GM10266 (cell line): ENCODE measurements at regions not wholly inside any gene's neighbourhood (a gene's known extent, or its start where the extent isn't known, plus 50 kb on each side); places are given as distances from the start of the nearest gene placed in this dataset.

Experiments used
- DNase-seq: peaks from one replicate; pipeline ENCODE4 v3.0.0; 2012; ENCODE audit errors: extremely low spot score
- CTCF ChIP-seq: IDR thresholded peaks from 2 replicates; pipeline ENCODE4 v1.5.1; 2012; ENCODE audit warnings: mild to moderate bottlenecking, low read depth; ENCODE audit not compliant: control insufficient read depth, insufficient read depth; ENCODE audit errors: missing control alignments

GRCh38 chr12:66963901-66964300 lies 285.0 kb upstream of the GRIP1 start:
- no peak for DNase-seq
- TF ChIP-seq CTCF: no peak

GRCh38 chr12:66964629-66965028 lies 285.8 kb upstream of the GRIP1 start:
- TF ChIP-seq CTCF: no peak
- no peak for DNase-seq

- DNase-seq: no peak
- TF ChIP-seq CTCF: no peak
These were observed 286.7 kb upstream of the GRIP1 start for GRCh38 chr12:66965621-66966020.

- no peak for TF ChIP-seq CTCF
- DNase-seq: no peak
These were observed 292.9 kb upstream of the GRIP1 start for GRCh38 chr12:66971816-66972215.

- TF ChIP-seq CTCF: no peak
- no peak for DNase-seq
These were observed 292.6 kb upstream of the CAND1 start for GRCh38 chr12:66976526-66976925.

GRCh38 chr12:66978802-66979201 lies 290.4 kb upstream of the CAND1 start:
- no peak for TF ChIP-seq CTCF
- no peak for DNase-seq

GRCh38 chr12:66979251-66979650 lies 289.9 kb upstream of the CAND1 start:
- DNase-seq: no peak
- no peak for TF ChIP-seq CTCF
